H9 (cell line): ENCODE measurements at regions not wholly inside any gene's neighbourhood (a gene's known extent, or its start where the extent isn't known, plus 50 kb on each side); places are given as distances from the start of the nearest gene placed in this dataset.
A peak's percentile ranks its signal among the peaks of the same experiment; 100 is the strongest.

ENCODE experiments used
- DNase-seq: peaks from one replicate; pipeline ENCODE4 v3.0.0-alpha.2; 2017
- H2AFZ ChIP-seq: one replicate; pipeline ENCODE4 v1.6.1; 2013; ENCODE audit warnings: mild to moderate bottlenecking, low read length, control low read depth, moderate library complexity
- H2AK5ac ChIP-seq: 2 replicates; pipeline ENCODE4 v1.6.1; 2013; ENCODE audit warnings: low read length, control low read depth, mixed read lengths; ENCODE audit not compliant: insufficient read length
- H2BK120ac ChIP-seq: one replicate; pipeline ENCODE4 v1.6.1; 2013; ENCODE audit warnings: low read depth, mild to moderate bottlenecking, low read length, control low read depth, inconsistent platforms; ENCODE audit not compliant: poor library complexity, severe bottlenecking
- H2BK12ac ChIP-seq: 2 replicates; pipeline ENCODE4 v1.6.1; 2013; ENCODE audit warnings: low read length, control low read depth, mixed read lengths, low read depth; ENCODE audit not compliant: insufficient read length
- H2BK15ac ChIP-seq: 2 replicates; pipeline ENCODE4 v1.6.1; 2013; ENCODE audit warnings: low read depth, low read length, control low read depth
- H2BK20ac ChIP-seq: one replicate; pipeline ENCODE4 v1.6.1; 2013; ENCODE audit warnings: low read depth, mild to moderate bottlenecking, low read length, control low read depth, inconsistent platforms; ENCODE audit not compliant: poor library complexity, severe bottlenecking
- H2BK5ac ChIP-seq: 2 replicates; pipeline ENCODE4 v1.6.1; 2013; ENCODE audit warnings: low read length, control low read depth, mixed read lengths; ENCODE audit not compliant: insufficient read length
- H3K14ac ChIP-seq: 2 replicates; pipeline ENCODE4 v1.6.1; 2013; ENCODE audit warnings: low read length, control low read depth; ENCODE audit not compliant: insufficient read depth
- H3K18ac ChIP-seq: 2 replicates; pipeline ENCODE4 v1.6.1; 2013; ENCODE audit warnings: low read depth, mild to moderate bottlenecking, mixed read lengths, low read length, control low read depth; ENCODE audit not compliant: insufficient read length
- H3K23ac ChIP-seq: 2 replicates; pipeline ENCODE4 v1.6.1; 2013; ENCODE audit warnings: low read length, control low read depth, mixed read lengths, low read depth; ENCODE audit not compliant: insufficient read length
- H3K23me2 ChIP-seq: 2 replicates; pipeline ENCODE4 v1.6.1; 2013; ENCODE audit warnings: low read depth, mild to moderate bottlenecking, mixed read lengths, low read length, control low read depth; ENCODE audit not compliant: insufficient read length, poor library complexity, severe bottlenecking
- H3K27ac ChIP-seq: 2 replicates; pipeline ENCODE4 v1.5.1; 2013; ENCODE audit warnings: low read length, control low read depth, mixed read lengths, low read depth; ENCODE audit not compliant: insufficient read length
- H3K27me3 ChIP-seq: 2 replicates; pipeline ENCODE4 v1.6.1; 2013; ENCODE audit warnings: low read length, control low read depth, inconsistent platforms; ENCODE audit not compliant: insufficient read depth
- H3K4ac ChIP-seq: 2 replicates; pipeline ENCODE4 v1.6.1; 2013; ENCODE audit warnings: low read depth, mild to moderate bottlenecking, control low read depth, inconsistent platforms, low read length, moderate library complexity
- H3K4me1 ChIP-seq: 2 replicates; pipeline ENCODE4 v1.6.1; 2013; ENCODE audit warnings: low read length, control low read depth, inconsistent platforms; ENCODE audit not compliant: insufficient read depth
- H3K4me2 ChIP-seq: 2 replicates; pipeline ENCODE4 v1.6.1; 2013; ENCODE audit warnings: low read length, control low read depth, mixed read lengths; ENCODE audit not compliant: insufficient read length, insufficient read depth
- H3K56ac ChIP-seq: 2 replicates; pipeline ENCODE4 v1.6.1; 2013; ENCODE audit warnings: low read depth, mild to moderate bottlenecking, mixed read lengths, low read length, control low read depth; ENCODE audit not compliant: insufficient read length
- H3K79me1 ChIP-seq: 2 replicates; pipeline ENCODE4 v1.6.1; 2013; ENCODE audit warnings: low read depth, mild to moderate bottlenecking, moderate library complexity, low read length, control low read depth, inconsistent platforms; ENCODE audit not compliant: insufficient read depth, poor library complexity, severe bottlenecking
- H3K79me2 ChIP-seq: 2 replicates; pipeline ENCODE4 v1.6.1; 2013; ENCODE audit warnings: low read length, control low read depth, inconsistent platforms; ENCODE audit not compliant: insufficient read depth
- H3K9ac ChIP-seq: 2 replicates; pipeline ENCODE4 v1.6.1; 2013; ENCODE audit warnings: low read length, control low read depth, mixed read lengths; ENCODE audit not compliant: insufficient read length; ENCODE audit errors: extremely low read depth
- H3K9me3 ChIP-seq: one replicate; pipeline ENCODE4 v1.6.1; 2013; ENCODE audit warnings: low read depth, low read length, inconsistent platforms; ENCODE audit not compliant: control insufficient read depth
- H3T11ph ChIP-seq: one replicate; pipeline ENCODE4 v1.6.1; 2013; ENCODE audit warnings: mild to moderate bottlenecking, low read length, control low read depth, inconsistent platforms
- H4K20me1 ChIP-seq: one replicate; pipeline ENCODE4 v1.6.1; 2013; ENCODE audit not compliant: control insufficient read depth, insufficient read length, insufficient read depth
- H4K5ac ChIP-seq: 2 replicates; pipeline ENCODE4 v1.6.1; 2013; ENCODE audit warnings: low read depth, mild to moderate bottlenecking, mixed read lengths, low read length, control low read depth; ENCODE audit not compliant: insufficient read length
- H4K8ac ChIP-seq: replicated peaks from 2 replicates; pipeline ENCODE4 v1.6.1; 2013; ENCODE audit warnings: low read length, control low read depth, mixed read lengths, low read depth; ENCODE audit not compliant: insufficient read length
- H4K91ac ChIP-seq: 2 replicates; pipeline ENCODE4 v1.6.1; 2013; ENCODE audit warnings: low read depth, mild to moderate bottlenecking, moderate library complexity, mixed read lengths, low read length, control low read depth; ENCODE audit not compliant: insufficient read length
- H3K27ac Mint-ChIP-seq, 3 experiments: 2 replicates in 2 of 3; 3 replicates in 1 of 3; pipeline ENCODE4 v1.8.0; 2020 to 2021; ENCODE audit warnings: mixed read lengths in 3 of 3, mild to moderate bottlenecking in 1 of 3, moderate library complexity in 1 of 3
- H3K27me3 Mint-ChIP-seq: 2 replicates; pipeline ENCODE4 v1.8.0; 2021; ENCODE audit warnings: low read depth, mild to moderate bottlenecking, moderate library complexity, mixed read lengths
- H3K36me3 Mint-ChIP-seq, 3 experiments: 2 replicates in 2 of 3; 3 replicates in 1 of 3; pipeline ENCODE4 v1.8.0; 2020 to 2021; ENCODE audit warnings: low read depth in 3 of 3, mixed read lengths in 3 of 3; ENCODE audit not compliant: insufficient read depth in 1 of 3
- H3K4me1 Mint-ChIP-seq, 2 experiments: 2 replicates each; pipeline ENCODE4 v1.8.0; 2020; ENCODE audit warnings: mixed read lengths in 2 of 2
- H3K4me3 Mint-ChIP-seq, 2 experiments: 2 replicates in 1 of 2; 3 replicates in 1 of 2; pipeline ENCODE4 v1.8.0; 2020 to 2021; ENCODE audit warnings: mild to moderate bottlenecking in 2 of 2, mixed read lengths in 2 of 2, moderate library complexity in 1 of 2
- H3K9me3 Mint-ChIP-seq, 2 experiments: 2 replicates in 1 of 2; 3 replicates in 1 of 2; pipeline ENCODE4 v1.8.0; 2020; ENCODE audit warnings: mild to moderate bottlenecking in 2 of 2, mixed read lengths in 2 of 2, moderate library complexity in 1 of 2
- CTCF ChIP-seq: fragments of 200-600 bp; sonication (generic); conservative IDR thresholded peaks from 3 replicates; pipeline ENCODE4 v1.8.0; 2021; ENCODE audit warnings: antibody characterized with exemption, mild to moderate bottlenecking
- WGBS: extraction: QIAGEN DNeasy Blood & Tissue Kit; methylation state at CpG from one replicate; pipeline ENCODE4 v1.1.7; 2013; ENCODE audit warnings: missing lambda C conversion rate, low lambda C conversion rate, mixed read lengths; ENCODE audit not compliant: insufficient read length; ENCODE audit errors: extremely low coverage; 5-methylcytosine and 5-hydroxymethylcytosine counted together

DNA sequence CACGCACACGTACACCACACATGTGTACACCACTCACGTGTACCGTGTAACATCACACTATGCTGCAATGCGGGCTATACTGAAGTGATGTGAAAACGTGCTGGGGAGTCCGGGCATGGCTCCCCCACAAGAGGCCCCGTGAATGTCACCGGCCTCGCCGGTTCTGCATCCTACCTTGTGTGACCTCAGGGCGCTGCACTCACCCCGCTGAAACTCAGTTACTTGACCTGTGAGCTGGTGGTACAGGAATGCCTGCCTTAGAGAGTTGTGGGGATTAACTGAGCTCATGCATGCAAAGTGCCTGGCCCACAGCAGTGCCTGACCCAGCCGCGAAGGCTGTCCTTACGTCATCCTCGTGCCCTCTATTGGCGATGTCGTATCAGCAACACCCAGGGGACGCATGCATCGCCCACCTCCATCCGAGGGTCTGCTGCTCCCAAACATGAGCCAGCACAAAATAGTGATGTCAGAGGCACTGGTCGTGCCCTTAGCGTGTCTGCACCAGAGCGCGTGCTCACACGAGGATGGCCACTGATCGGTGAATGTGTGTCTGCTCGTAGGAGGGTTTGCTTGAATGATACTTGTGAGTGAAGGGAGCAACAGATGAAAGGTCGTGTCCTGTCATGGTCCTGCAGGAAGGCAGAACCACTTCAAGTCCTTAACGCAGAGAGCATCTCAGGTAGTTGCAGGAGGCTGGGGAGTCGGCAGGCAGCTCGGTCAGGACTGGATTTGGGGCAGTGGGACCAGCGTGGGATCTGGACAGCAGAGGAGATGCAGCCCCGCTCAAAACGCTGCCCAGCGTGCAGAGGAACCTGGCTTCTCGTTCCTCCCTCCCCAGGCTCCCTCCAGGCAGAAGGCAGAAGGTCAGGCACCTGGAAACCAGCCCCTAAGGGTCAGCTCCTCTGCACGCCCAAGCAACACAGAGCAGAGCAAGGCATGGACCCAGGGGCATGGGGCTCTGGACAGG, 126.2 kb upstream of the SPACA7 start:
- H3K36me3 Mint-ChIP-seq: no peaks in the 10 kb centered on the region
- H3K9ac ChIP-seq: no peak overlapping the region
- no CpG with 5 or more reads among the region's 39 CpGs for WGBS
- no peak overlapping the region for H2BK120ac ChIP-seq
- H3K9me3 ChIP-seq: no peaks in the 10 kb centered on the region
- H3K79me2 ChIP-seq: no peaks in the 10 kb centered on the region
- peak; percentile 28 for DNase-seq
- H3K56ac ChIP-seq: no peak overlapping the region
- no peaks in the 10 kb centered on the region for H3K4me1 ChIP-seq
- H3K27ac ChIP-seq: no peak overlapping the region
- no peaks in the 10 kb centered on the region for H3K23me2 ChIP-seq
- H3K4me2 ChIP-seq: no peak overlapping the region
- peaks cover 38% of the 10 kb centered on the region for H3K27me3 Mint-ChIP-seq
- H2BK15ac ChIP-seq: no peak overlapping the region
- H3K27ac Mint-ChIP-seq: no peak overlapping the region
- H4K91ac ChIP-seq: no peak overlapping the region
- no peak overlapping the region for H2AK5ac ChIP-seq
- peaks cover 8 to 18% of the 10 kb centered on the region in 2 experiments for H3K4me1 Mint-ChIP-seq
- no peak overlapping the region for H3K4me3 Mint-ChIP-seq
- H3K23ac ChIP-seq: no peak overlapping the region
- no peak overlapping the region for H2BK20ac ChIP-seq
- no peak overlapping the region for H4K5ac ChIP-seq
- no peaks in the 10 kb centered on the region; the same call in 1 of the 2 replicates for H3K27me3 ChIP-seq
- no peak for TF ChIP-seq CTCF
- H3K9me3 Mint-ChIP-seq: no peaks in the 10 kb centered on the region
- no peaks in the 10 kb centered on the region for H4K20me1 ChIP-seq
- H2AFZ ChIP-seq: no peak overlapping the region
- H2BK5ac ChIP-seq: no peak overlapping the region
- no peak overlapping the region for H3T11ph ChIP-seq
- H3K4ac ChIP-seq: no peak overlapping the region
- no peak overlapping the region for H2BK12ac ChIP-seq
- no peak overlapping the region for H4K8ac ChIP-seq
- no peaks in the 10 kb centered on the region for H3K79me1 ChIP-seq
- no peak overlapping the region for H3K18ac ChIP-seq
- no peak overlapping the region; the same call in 1 of the 2 replicates for H3K14ac ChIP-seq
